Naive thymus-derived CD8-positive, alpha-beta T cell (primary cell): ENCODE measurements at regions not wholly inside any gene's neighbourhood (a gene's known extent, or its start where the extent isn't known, plus 50 kb on each side); places are given as distances from the start of the nearest gene placed in this dataset.
A peak's percentile ranks its signal among the peaks of the same experiment; 100 is the strongest.
"Not testable (repeated sequence)": the region's sequence is repeated elsewhere in the genome, so short reads cannot be mapped to it uniquely, and the experiment has no call there.

Experiments
- ATAC-seq, 2 donors: fragments of 150-1000 bp; cut with Tn5 transposase in 1 of 2; sonication (Bioruptor Pico), chemical (Tn5 transposase) in 1 of 2; 1 replicate in 1 of 2; 2 replicates in 1 of 2; pipeline ENCODE4 v1.10.0; 2021; ENCODE audit warnings: mild to moderate bottlenecking in 2 of 2, moderate library complexity in 2 of 2
- POLR2A ChIA-PET: fragments of 350-600 bp; sonication (Branson Sonifier 250); formaldehyde crosslinking; loops from one replicate; lab custom pipeline; 2021; ENCODE audit warnings: antibody characterized with exemption; lab: Charles Lee
- DNase-seq, 10 donors: peaks; one replicate each; pipeline versions ENCODE4 v3.0.0 to v3.0.0-alpha.2; 2020 to 2022
- H3K27ac Mint-ChIP-seq, 10 donors: one replicate each; pipeline ENCODE4 v1.8.0; 2020 to 2022; ENCODE audit warnings: mild to moderate bottlenecking in 10 of 10, mixed read lengths in 10 of 10, moderate library complexity in 4 of 10, inconsistent platforms in 1 of 10
- H3K27me3 Mint-ChIP-seq, 5 donors: one replicate each; pipeline ENCODE4 v1.8.0; 2021 to 2022; ENCODE audit warnings: mixed read lengths in 5 of 5
- H3K36me3 Mint-ChIP-seq, 3 donors: one replicate each; pipeline ENCODE4 v1.8.0; 2020 to 2022; ENCODE audit warnings: mixed read lengths in 3 of 3, mild to moderate bottlenecking in 2 of 3, inconsistent platforms in 1 of 3
- H3K4me1 Mint-ChIP-seq, 4 donors: one replicate each; pipeline ENCODE4 v1.8.0; 2021 to 2022; ENCODE audit warnings: mixed read lengths in 4 of 4
- H3K4me3 Mint-ChIP-seq, 10 donors: one replicate each; pipeline ENCODE4 v1.8.0; 2020 to 2022; ENCODE audit warnings: mild to moderate bottlenecking in 10 of 10, mixed read lengths in 10 of 10, moderate library complexity in 6 of 10, inconsistent platforms in 1 of 10
- H3K9me3 Mint-ChIP-seq, 9 donors: one replicate each; pipeline ENCODE4 v1.8.0; 2020 to 2022; ENCODE audit warnings: mixed read lengths in 9 of 9, mild to moderate bottlenecking in 3 of 9, inconsistent platforms in 1 of 9, moderate library complexity in 1 of 9

DNA sequence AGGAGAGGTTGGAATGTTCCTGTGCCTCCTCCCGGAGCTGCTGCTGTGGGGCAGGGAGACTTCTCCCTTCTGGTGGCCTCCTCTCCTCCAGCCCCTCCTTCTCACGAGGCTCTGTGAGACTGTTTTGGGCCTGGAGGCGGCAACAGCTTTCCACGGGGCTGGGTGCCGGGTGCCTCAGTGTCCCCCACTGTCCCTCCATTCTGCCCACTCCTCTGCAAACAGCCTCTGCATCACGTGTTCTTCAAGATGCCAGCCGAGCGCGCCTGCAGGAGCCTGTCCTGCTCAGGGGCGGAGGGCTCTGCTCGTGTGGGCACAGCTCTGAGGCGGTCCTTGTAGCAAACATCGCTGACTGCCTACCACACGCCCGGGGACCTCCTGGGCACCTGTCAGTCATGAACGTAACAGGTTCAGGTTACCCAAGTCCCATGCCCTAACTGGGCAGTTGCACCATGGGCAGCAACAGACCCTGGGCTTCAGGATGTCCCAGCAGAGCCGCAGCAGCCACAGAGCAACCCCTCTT is 70.8 kb downstream of the RRM2 start:
- H3K9me3 Mint-ChIP-seq = peaks cover 0 to 17% (median 0%) of the 10 kb centered on the region in 9 donors
- DNase-seq (peak in 1 of 10 donors; percentile 38), ATAC-seq (no peak)
- no peaks in the 10 kb centered on the region for H3K36me3 Mint-ChIP-seq
- no peaks in the 10 kb centered on the region for H3K27me3 Mint-ChIP-seq
- peaks cover 0 to 6% (median under 1%) of the 10 kb centered on the region in 4 donors for H3K4me1 Mint-ChIP-seq
- POLR2A ChIA-PET = no interaction called here
- H3K27ac Mint-ChIP-seq = no peak overlapping the region
- no peak overlapping the region for H3K4me3 Mint-ChIP-seq

DNA sequence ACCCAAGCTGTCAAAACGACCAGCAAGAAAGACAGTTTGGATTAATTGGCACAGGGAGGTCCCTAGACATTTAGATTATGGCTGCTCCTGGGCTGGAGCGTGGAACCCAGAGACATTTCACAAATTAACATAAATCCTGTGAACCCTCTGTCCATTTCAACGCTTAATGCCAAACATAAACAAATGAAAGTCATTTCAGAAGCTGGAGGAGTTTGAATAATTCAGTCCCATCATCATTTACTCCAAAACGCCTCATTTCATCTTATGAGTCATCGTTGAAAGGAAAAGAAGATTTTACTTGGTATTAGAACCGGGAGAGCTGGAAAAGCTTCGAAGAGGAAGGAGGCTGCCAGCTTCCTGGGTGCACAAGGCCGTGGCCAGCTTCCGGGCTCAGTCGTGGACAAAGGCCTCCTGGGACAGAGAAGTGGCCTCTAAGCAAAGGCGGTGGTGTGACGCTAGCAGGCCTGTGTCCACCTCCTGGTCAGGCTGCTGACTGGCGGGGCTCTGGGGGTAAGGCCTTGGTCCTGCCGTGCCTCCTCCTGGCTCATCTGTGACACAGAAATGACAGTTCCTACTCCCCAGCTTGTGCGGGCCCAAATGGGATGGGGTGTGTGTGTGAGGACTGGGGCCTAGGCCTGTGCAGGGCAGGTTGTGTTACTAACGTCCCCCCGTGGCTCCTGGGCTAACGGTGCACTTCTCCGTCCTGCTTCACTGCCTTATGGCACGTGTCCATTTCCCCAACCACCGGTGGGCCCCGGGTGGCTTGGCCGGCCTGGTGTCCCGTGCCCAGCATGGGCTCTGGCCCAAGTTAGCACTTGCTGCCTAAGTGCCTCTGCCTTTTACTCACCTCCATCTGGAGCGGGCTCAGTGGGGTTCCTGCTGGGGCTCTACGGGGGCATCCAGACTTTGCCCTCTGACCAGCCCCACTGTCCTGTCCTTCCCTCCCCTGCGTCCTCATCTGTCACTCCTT is 71.6 kb downstream of the RRM2 start:
- ATAC-seq (no peak), DNase-seq (peak in 1 of 10 donors; percentile 52)
- POLR2A ChIA-PET = no interaction called here
- H3K4me3 Mint-ChIP-seq = no peak overlapping the region
- peaks cover 0 to 6% (median under 1%) of the 10 kb centered on the region in 4 donors for H3K4me1 Mint-ChIP-seq
- no peaks in the 10 kb centered on the region for H3K36me3 Mint-ChIP-seq
- H3K27me3 Mint-ChIP-seq = no peaks in the 10 kb centered on the region
- no peak overlapping the region for H3K27ac Mint-ChIP-seq
- peaks cover 0 to 17% (median 0%) of the 10 kb centered on the region in 9 donors for H3K9me3 Mint-ChIP-seq

GRCh38 chr2:10195278-10196109 is 73.0 kb downstream of the RRM2 start:
- H3K9me3 Mint-ChIP-seq = peaks cover 0 to 5% (median 0%) of the 10 kb centered on the region in 9 donors
- no peak overlapping the region for H3K27ac Mint-ChIP-seq
- peaks cover 0 to 1% (median 0%) of the 10 kb centered on the region in 4 donors for H3K4me1 Mint-ChIP-seq
- ATAC-seq (no peak), DNase-seq (no peak)
- H3K27me3 Mint-ChIP-seq = no peaks in the 10 kb centered on the region
- no peak overlapping the region for H3K4me3 Mint-ChIP-seq
- POLR2A ChIA-PET = no interaction called here
- no peaks in the 10 kb centered on the region for H3K36me3 Mint-ChIP-seq

DNA sequence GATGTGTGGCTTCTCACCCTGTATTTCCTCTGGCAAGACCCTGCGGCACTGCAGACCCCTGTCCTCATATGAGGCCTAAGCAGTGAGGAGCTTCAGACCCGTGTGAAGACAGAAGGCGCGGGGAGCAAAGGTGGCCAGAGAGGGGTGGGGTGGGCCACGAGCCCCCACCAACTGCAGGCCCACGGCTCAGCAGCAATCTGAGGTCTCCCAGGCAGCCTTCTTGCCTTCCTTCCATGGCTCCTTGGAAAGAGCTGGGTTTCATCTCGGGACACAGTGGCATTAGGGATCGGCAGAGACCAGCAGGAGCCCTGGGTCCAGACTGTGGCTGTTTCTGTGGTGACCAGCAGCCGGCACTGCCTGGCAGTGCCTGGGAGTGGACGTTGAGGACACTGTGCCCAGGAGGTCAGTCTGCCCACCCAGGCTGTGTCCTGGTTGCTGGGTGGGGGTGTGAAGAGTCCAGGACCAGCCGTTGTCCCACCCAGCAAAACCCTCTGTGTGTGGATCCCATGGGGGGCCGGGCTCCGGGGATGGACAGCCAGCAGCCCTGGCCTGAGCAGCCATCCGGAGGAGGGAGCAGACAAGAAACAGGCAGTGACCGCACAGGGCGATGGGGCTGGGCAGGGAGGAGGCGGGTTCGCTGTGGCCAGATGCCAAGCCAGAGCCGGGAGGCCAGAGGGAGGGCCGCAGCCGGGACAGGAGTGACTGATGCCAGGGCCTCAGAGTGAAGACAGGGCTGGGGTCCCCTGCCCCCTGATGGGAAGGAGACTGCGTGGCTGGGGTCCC is 73.8 kb downstream of the RRM2 start:
- Mint-ChIP-seq H3K27ac (no peak overlapping the region), H3K9me3 (no peaks in the 10 kb centered on the region), H3K4me3 (no peak overlapping the region), H3K36me3 (no peaks in the 10 kb centered on the region), H3K27me3 (no peaks in the 10 kb centered on the region), H3K4me1 (no peaks in the 10 kb centered on the region)
- no peak for ATAC-seq
- DNase-seq = no peak
- POLR2A ChIA-PET = no interaction called here

DNA sequence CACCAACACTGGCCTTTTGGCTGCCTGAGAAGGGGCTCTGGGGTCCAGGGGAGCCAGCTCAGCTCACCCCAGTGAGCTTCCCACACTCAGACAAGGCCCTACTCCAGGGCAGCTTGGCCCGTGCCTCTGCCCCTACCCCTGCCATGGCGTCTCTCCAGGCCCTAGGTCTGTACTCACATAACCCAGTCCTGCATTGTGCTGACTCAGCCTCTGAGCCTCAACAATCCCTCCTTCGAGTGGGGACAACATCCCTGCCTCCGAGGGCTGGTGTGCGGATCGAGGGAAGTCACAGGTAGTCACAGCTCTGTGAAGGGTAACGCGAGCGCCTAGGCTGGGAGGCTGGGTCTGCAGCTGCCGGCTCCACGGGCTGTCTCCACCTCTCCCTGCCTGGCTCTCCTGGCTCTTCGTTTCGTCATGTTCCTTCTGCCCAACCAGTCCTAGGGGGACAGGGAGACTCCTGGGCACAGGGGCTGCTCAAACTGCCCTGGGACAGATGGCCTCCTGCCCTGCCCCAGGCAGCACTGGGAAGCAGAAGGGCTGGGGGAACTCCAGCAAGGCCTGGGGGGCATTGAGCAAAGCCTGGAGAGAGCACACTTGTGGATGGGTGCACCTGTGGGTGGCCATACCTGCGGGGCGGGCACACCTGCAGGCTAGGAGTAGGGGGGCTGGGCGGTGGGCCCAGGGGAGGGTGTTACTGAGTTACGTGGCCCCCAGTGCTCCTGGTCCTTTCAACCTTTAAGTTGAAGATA is 74.6 kb downstream of the RRM2 start:
- POLR2A ChIA-PET = no interaction called here
- Mint-ChIP-seq H3K4me3 (no peak overlapping the region), H3K27ac (no peak overlapping the region), H3K9me3 (no peaks in the 10 kb centered on the region), H3K36me3 (no peaks in the 10 kb centered on the region), H3K4me1 (no peaks in the 10 kb centered on the region), H3K27me3 (no peaks in the 10 kb centered on the region)
- ATAC-seq = no peak
- DNase-seq = no peak

GRCh38 chr2:10197697-10198076 is 75.1 kb downstream of the RRM2 start:
- POLR2A ChIA-PET = no interaction called here
- ATAC-seq (no peak), DNase-seq (no peak)
- Mint-ChIP-seq H3K9me3 (no peaks in the 10 kb centered on the region), H3K4me3 (no peak overlapping the region), H3K4me1 (no peaks in the 10 kb centered on the region), H3K27me3 (no peaks in the 10 kb centered on the region), H3K27ac (no peak overlapping the region), H3K36me3 (no peaks in the 10 kb centered on the region)

GRCh38 chr2:10198482-10198881 is 75.9 kb downstream of the RRM2 start:
- not testable (repeated sequence) for ATAC-seq, H3K4me3 Mint-ChIP-seq, H3K27me3 Mint-ChIP-seq, H3K27ac Mint-ChIP-seq, H3K36me3 Mint-ChIP-seq, H3K9me3 Mint-ChIP-seq, DNase-seq, H3K4me1 Mint-ChIP-seq
- POLR2A ChIA-PET = interaction anchor here (0.6 kb wide), 1 partner anchor 105 kb away, joined by 3 read pairs; no protein-coding TSS in a partner anchor

DNA sequence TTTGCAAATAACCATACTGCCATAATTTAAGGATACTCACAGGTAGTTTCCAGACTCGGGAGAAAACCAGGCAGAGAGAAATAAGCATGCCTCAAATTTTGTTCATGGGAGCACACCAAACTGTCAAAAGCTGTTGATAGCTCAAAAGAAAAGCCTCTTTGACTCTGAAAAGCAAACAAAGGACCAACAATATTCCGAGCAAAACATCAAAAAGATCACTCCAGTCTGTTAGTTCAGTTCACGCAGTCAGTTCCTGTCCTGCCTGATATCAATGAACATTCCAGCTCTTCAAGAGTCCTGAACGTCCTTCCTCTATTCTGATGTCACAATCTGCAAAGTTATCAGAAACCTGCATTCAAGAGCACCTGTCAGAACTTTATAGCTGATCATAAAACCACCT is 78.7 kb downstream of the RRM2 start:
- Mint-ChIP-seq H3K27me3 (no peaks in the 10 kb centered on the region), H3K9me3 (no peaks in the 10 kb centered on the region), H3K36me3 (no peaks in the 10 kb centered on the region), H3K4me3 (no peak overlapping the region), H3K4me1 (peaks cover 0 to 2% (median 0%) of the 10 kb centered on the region in 4 donors), H3K27ac (no peak overlapping the region)
- DNase-seq (no peak), ATAC-seq (no peak)
- POLR2A ChIA-PET = no interaction called here

DNA sequence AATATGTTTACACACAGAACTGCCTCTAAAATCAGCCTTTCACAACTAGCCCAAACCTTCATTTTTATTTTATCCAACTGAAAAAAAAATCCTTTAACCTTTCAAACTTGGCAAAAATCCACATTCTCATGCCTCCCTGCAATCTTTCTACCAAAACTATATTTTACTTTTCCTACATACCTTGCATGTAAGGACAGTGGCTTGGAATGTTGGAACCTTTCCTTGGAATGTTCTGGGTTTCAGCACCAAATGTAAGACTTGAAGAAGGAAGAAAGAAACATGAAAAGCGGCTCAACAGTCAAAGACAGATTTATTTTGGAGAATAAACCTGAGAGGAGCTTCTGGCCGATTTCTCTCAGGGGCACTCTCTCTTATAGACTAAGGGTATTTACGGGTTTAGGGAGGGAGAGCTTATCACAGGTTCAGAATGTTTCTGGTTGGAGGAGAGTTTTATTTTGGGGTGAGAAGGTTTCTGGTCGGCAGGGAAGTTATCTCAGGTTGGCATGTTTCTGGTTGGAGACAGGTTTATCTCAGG is 79.7 kb downstream of the RRM2 start:
- Mint-ChIP-seq H3K27ac (peak overlapping the region in 1 of 10 donors; percentile 17), H3K36me3 (no peaks in the 10 kb centered on the region), H3K4me1 (peaks cover 0 to 4% (median 0%) of the 10 kb centered on the region in 4 donors), H3K4me3 (no peak overlapping the region), H3K9me3 (no peaks in the 10 kb centered on the region), H3K27me3 (no peaks in the 10 kb centered on the region)
- no peak for ATAC-seq
- POLR2A ChIA-PET = no interaction called here
- no peak for DNase-seq

- DNase-seq = no peak
- no peaks in the 10 kb centered on the region for H3K36me3 Mint-ChIP-seq
- H3K27me3 Mint-ChIP-seq = no peaks in the 10 kb centered on the region
- H3K4me1 Mint-ChIP-seq = peaks cover 0 to 5% (median 0%) of the 10 kb centered on the region in 4 donors
- POLR2A ChIA-PET = no interaction called here
- no peaks in the 10 kb centered on the region for H3K9me3 Mint-ChIP-seq
- no peak for ATAC-seq
- peak overlapping the region in 2 of 10 donors; percentile 68 to 72 for H3K27ac Mint-ChIP-seq
- no peak overlapping the region for H3K4me3 Mint-ChIP-seq
Observed at GRCh38 chr2:10204326-10205161, 82.0 kb downstream of the RRM2 start.

DNA sequence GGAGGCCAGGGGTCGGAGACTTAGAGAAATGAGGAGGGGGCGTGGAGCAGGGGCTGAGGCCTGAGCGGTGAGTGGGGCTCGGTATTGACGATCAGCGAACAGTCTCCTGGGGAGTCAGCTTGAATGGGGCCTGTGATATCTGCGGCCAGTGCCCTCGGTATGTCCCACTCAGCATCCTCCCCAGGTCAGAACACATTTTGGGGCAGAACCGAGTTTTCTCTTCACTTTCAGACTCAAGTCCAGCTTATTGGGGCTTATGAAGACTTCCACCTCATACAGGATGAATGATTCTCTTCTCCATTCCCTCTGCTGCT is 82.6 kb downstream of the RRM2 start:
- POLR2A ChIA-PET = no interaction called here
- no peaks in the 10 kb centered on the region for H3K36me3 Mint-ChIP-seq
- H3K4me1 Mint-ChIP-seq = peaks cover 0 to 5% (median 0%) of the 10 kb centered on the region in 4 donors
- DNase-seq (no peak), ATAC-seq (no peak)
- H3K27ac Mint-ChIP-seq = peak overlapping the region in 2 of 10 donors; percentile 68 to 72
- H3K4me3 Mint-ChIP-seq = no peak overlapping the region
- H3K27me3 Mint-ChIP-seq = no peaks in the 10 kb centered on the region
- H3K9me3 Mint-ChIP-seq = no peaks in the 10 kb centered on the region
